Hippocampal formation (tissue), 2 donors: ENCODE measurements at regions not wholly inside any gene's neighbourhood (a gene's known extent, or its start where the extent isn't known, plus 50 kb on each side); places are given as distances from the start of the nearest gene placed in this dataset.

Experiments used
- DNase-seq, 2 donors: peaks; one replicate each; lab custom pipeline; 2025; lab: John Stamatoyannopoulos, UW

DNA sequence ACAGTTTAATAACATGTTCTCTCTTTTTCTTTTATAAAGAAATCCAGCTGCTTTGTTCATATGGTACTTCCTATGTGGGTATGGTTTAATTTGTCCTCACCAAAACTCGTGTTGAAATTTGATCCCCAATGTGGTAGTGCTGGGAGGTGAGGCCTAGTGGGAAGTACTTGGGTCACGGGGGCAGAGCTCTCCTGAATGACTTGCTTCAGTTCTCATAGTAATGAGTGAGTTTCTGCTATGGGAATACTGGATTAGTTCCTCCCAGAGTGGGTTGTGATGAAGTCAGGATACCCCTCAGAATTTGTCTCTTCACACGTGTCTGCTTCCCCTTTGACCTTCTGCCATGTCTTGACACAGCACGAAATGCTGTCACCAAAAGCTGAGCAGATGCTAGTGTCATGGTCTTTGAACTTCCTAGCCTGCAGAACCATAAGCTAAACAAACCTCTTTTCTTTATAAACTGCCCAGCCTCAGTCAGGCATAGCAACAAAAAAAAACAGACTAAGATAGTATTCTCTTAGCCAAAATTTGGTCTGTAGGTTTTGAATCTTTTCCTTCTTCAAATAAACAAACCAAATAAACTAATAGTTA lies 87.8 kb upstream of the HS3ST5 start:
- no peak for DNase-seq

DNA sequence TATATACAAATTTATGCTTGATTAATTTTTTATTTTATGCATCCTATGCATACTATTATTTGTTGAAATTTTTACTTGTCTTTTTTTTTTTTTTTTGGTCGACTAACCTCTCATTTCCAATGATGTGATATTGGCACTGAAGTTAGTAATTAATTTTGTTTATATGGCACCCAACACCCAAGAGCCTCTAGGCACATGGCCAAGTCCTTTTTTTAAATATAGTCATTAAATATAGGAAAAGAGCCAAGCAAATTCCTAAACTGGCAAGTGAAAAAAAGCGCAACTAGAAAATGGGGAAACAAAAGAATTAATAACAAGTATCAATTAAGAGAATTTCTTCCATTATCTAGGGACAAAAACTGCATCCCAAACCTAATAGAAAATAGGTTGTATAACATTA lies 85.5 kb upstream of the HS3ST5 start:
- DNase-seq = no peak

- no peak for DNase-seq
Measured at GRCh38 chr6:114421199-114421598, 78.4 kb upstream of the HS3ST5 start.

DNA sequence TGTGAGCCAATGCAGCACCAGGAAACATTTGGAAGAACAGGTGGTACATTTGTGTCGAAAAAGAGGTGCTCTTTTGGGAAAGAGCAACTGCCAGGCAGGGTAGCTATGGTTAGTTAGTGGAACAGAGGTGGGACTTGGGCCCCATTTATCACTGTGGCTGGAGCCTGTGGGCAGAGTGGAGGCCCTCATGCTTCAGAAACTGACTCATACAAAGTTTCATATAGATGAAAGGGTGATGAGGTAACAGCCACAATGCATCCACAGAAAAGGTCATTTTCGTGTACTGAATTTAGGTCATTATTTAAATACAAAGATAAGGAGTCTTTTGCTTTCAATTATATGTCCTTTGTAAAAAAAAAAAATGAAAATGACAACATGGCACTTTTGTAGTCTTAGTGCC lies 76.4 kb upstream of the HS3ST5 start:
- no peak for DNase-seq

DNA sequence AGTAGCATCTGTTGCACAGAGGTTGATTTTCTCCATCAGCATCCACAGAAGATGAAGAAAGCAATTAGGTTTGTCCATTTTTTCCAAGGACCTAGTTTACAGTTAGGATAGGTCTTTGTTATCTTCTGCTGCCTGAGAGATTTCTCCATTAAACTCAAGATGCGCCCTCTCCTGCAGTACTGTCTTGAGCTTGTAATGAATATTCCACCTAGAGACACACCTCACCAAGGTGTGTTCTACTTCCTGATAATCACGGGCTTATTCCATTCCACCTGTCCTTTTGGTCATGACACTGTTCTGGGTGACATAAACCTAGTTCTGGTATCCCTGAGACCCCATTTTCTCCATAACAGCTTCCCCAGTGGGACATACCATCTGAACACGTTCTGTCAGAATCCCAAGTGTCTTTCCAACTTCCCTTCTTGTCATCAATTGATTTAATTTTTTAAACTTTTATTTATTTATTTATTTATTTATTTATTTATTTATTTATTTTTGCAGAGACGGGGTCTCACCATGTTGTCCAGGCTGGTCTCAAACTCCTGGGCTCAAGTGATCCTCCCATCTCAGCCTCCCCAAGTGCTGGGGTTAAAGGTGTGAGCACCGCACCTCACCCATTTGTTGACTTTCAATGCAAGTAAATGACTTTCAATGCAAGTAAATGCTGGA lies 75.6 kb upstream of the HS3ST5 start:
- DNase-seq = no peak

DNA sequence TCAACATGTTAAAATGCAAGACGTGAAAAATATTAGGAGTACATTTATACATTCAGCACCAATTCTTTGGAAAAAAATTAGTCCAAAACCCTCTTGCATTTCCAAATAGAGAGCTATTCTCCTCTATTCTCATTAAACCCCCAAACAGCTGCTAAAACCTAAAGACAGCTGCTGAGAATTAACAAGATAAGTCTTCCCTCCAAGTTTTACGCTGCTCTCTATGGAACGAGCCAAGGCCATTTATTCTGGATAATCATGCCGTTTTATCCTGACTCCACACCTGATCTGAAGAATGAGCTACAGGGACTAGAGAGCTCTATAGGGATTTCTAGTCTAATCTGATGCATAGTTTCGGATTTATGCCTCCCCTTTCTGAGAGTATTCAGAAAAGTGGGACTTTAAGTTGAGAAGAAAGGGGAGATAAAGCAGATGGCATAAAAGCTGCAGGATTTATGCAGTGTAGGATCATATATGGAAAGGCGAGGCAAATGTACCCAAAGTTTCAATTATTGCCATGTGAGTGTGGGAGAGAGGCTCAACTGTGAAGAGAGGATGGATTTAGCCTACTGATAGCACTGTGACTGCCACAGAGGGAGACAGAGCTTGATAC lies 64.7 kb upstream of the HS3ST5 start:
- DNase-seq = no peak

- no peak for DNase-seq
Measured at GRCh38 chr6:114404339-114404955, 61.6 kb upstream of the HS3ST5 start.

GRCh38 chr6:114403858-114404257 lies 61.0 kb upstream of the HS3ST5 start:
- DNase-seq = no peak

DNA sequence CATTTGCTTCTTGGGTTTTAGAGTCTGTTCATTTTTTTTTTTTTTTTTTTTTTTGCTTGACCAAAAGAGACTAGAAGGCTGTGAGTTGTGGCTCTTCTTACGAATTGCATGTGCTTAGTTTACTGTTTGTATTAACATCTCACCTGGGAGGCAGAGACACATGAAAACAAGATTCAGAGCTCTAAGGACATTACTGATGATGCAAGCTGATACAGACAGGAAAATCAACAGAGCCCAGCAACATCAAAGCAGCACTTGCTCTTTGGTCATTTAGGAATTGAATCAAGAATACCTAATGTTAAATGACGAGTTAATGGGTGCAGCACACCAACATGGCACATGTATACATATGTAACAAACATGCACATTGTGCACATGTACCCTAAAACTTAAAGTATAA lies 55.7 kb upstream of the HS3ST5 start:
- no peak for DNase-seq
